Sigmoid colon (tissue), 6 donors: ENCODE measurements at regions not wholly inside any gene's neighbourhood (a gene's known extent, or its start where the extent isn't known, plus 50 kb on each side); places are given as distances from the start of the nearest gene placed in this dataset.

Experiments
- DNase-seq: peaks from one replicate; pipeline ENCODE4 v3.0.0-alpha.2; 2019
- H3K27ac ChIP-seq, 4 donors: fragments of 200-600 bp; sonication (generic); one replicate each; pipeline ENCODE4 v1.5.1; 2016 to 2019; ENCODE audit warnings: mild to moderate bottlenecking in 1 of 4
- H3K27me3 ChIP-seq, 3 donors: fragments of 200-600 bp; sonication (generic); one replicate each; pipeline ENCODE4 v1.5.1; 2019; ENCODE audit warnings: mild to moderate bottlenecking in 1 of 3
- H3K36me3 ChIP-seq, 4 donors: fragments of 200-600 bp; sonication (generic); one replicate each; pipeline ENCODE4 v1.5.1; 2016 to 2019
- H3K4me1 ChIP-seq, 4 donors: fragments of 200-600 bp; sonication (generic); one replicate each; pipeline ENCODE4 v1.5.1; 2017 to 2019
- H3K4me3 ChIP-seq, 4 donors: fragments of 200-600 bp; sonication (generic); one replicate each; pipeline ENCODE4 v1.5.1; 2017 to 2019; ENCODE audit warnings: mild to moderate bottlenecking in 2 of 4, moderate library complexity in 1 of 4
- H3K9me3 ChIP-seq, 4 donors: fragments of 200-600 bp in 3 of 4; sonication (generic) in 3 of 4; one replicate each; pipeline versions ENCODE4 v1.5.1 to v1.6.1; 2013 to 2019
- EP300 ChIP-seq, 4 donors: sonication (generic); formaldehyde crosslinking; IDR thresholded peaks; one replicate each; pipeline ENCODE4 v1.6.1; 2017; ENCODE audit warnings: antibody characterized with exemption in 4 of 4
- POLR2A ChIP-seq, 2 donors: fragments of 450-650 bp; IDR thresholded peaks; one replicate each; pipeline ENCODE4 v1.6.1; 2016; ENCODE audit warnings: antibody characterized with exemption in 2 of 2, mild to moderate bottlenecking in 2 of 2, moderate library complexity in 2 of 2
- POLR2AphosphoS5 ChIP-seq, 4 donors: sonication (generic); formaldehyde crosslinking; IDR thresholded peaks; one replicate each; pipeline ENCODE4 v1.6.1; 2017; ENCODE audit warnings: antibody characterized with exemption in 4 of 4
- WGBS, 2 donors: extraction: QIAGEN DNeasy Blood & Tissue Kit; methylation state at CpG; one replicate each; pipeline ENCODE4 v1.1.7; 2013; 5-methylcytosine and 5-hydroxymethylcytosine counted together
- intact Hi-C: fragments of 100-400 bp; cut with DNase I; formaldehyde crosslinking; loops from one replicate; pipeline ENCODE4 v1.15.1; 2023
- TF ChIP-seq, protein P1 (sequence below), 4 experiments: fragments of 450-650 bp in 3 of 4; fragments of 200-600 bp in 1 of 4; IDR thresholded peaks; one replicate each; pipeline ENCODE4 v1.5.1; 2016 to 2019; ENCODE audit warnings: antibody characterized with exemption in 4 of 4, mild to moderate bottlenecking in 3 of 4, moderate library complexity in 2 of 4
- donor health status: healthy with polysubstance abuse.
- donor health status: healthy.

DNA sequence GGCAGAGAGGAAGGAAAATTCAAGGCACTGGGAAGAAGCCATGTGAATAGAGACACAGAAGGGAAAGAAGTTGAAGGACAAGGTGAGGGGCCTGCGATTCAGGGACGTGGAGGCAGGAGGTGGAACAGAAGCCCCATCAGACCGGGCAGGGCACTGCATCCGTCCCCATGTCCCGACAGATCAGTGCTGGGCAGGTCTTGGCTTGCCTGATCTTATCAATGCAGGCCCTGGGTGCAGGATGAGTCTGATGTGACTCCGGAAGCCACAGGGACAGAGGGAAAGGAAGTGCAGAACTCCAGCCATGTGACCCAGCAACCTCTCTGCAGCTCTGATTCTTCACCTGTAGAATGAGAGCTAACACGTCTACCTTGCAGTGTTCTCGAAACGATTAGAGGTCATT, 136.2 kb upstream of the CTBP2 start:
- no peaks in the 10 kb centered on the region for H3K36me3 ChIP-seq
- no peaks in the 10 kb centered on the region for H3K4me1 ChIP-seq
- intact Hi-C loops = no loop called here
- WGBS, 2 donors = 89 to 93% methylated on average over 9 of the region's 9 CpGs
- no peak for TF ChIP-seq EP300 (IDR thresholded peaks at IDR 0.05)
- TF ChIP-seq, protein P1, sequence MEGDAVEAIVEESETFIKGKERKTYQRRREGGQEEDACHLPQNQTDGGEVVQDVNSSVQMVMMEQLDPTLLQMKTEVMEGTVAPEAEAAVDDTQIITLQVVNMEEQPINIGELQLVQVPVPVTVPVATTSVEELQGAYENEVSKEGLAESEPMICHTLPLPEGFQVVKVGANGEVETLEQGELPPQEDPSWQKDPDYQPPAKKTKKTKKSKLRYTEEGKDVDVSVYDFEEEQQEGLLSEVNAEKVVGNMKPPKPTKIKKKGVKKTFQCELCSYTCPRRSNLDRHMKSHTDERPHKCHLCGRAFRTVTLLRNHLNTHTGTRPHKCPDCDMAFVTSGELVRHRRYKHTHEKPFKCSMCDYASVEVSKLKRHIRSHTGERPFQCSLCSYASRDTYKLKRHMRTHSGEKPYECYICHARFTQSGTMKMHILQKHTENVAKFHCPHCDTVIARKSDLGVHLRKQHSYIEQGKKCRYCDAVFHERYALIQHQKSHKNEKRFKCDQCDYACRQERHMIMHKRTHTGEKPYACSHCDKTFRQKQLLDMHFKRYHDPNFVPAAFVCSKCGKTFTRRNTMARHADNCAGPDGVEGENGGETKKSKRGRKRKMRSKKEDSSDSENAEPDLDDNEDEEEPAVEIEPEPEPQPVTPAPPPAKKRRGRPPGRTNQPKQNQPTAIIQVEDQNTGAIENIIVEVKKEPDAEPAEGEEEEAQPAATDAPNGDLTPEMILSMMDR (IDR thresholded peaks at IDR 0.05) = no peak
- TF ChIP-seq POLR2AphosphoS5 (IDR thresholded peaks at IDR 0.05) = no peak
- TF ChIP-seq POLR2A (IDR thresholded peaks at IDR 0.05) = no peak
- no peak for DNase-seq
- no peaks in the 10 kb centered on the region for H3K27me3 ChIP-seq
- no peak overlapping the region for H3K27ac ChIP-seq
- H3K9me3 ChIP-seq = no peaks in the 10 kb centered on the region
- H3K4me3 ChIP-seq = no peak overlapping the region

DNA sequence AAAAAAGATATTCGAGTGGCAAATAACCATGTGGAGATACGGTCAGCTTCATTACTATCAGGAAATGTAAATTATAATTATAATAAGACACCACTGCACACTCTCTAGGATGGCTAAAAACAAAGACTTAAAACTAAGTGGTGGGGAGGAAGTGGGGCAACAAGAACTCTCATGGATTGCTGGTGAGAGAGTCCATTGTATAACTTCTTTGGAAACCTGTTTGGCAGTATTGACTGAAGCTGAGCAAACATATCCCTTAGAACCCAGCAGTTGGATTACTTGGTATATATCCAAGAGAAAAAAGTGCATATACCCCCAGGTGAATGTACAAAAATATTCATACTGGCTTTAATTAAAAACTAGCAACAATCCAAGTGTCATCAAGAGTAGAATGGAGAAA, 133.7 kb upstream of the CTBP2 start:
- H3K27me3 ChIP-seq = no peaks in the 10 kb centered on the region
- peaks cover 0 to under 1% (median 0%) of the 10 kb centered on the region in 4 donors for H3K9me3 ChIP-seq
- TF ChIP-seq, protein P1 (IDR thresholded peaks at IDR 0.05) = no peak
- no peak for TF ChIP-seq POLR2AphosphoS5 (IDR thresholded peaks at IDR 0.05)
- no peak for TF ChIP-seq POLR2A (IDR thresholded peaks at IDR 0.05)
- no peak for TF ChIP-seq EP300 (IDR thresholded peaks at IDR 0.05)
- H3K4me3 ChIP-seq = no peak overlapping the region
- H3K27ac ChIP-seq = no peak overlapping the region
- DNase-seq = no peak
- H3K4me1 ChIP-seq = no peaks in the 10 kb centered on the region
- WGBS, 2 donors = 19 to 62% methylated on average over 2 of the region's 2 CpGs
- no peaks in the 10 kb centered on the region for H3K36me3 ChIP-seq
- intact Hi-C loops = no loop called here

DNA sequence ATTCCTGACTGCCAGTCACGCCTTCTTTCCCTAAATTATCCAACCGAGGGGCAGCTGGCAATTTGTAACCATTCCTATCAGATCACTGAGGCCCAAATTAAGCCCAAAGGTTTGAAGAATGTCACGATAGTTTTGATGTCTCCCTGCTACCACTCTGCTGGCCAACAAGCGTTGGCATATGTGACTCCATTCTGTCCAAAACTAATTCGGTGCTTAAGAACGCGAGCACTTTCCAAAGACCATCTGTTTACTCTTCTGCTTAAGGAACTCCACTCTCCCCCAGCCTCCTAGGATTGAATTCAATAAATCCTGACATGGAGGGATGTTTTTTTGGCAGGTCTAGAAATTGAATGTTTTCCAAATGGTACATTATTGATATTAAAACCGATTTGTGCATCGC, 131.5 kb upstream of the CTBP2 start:
- Histone ChIP-seq H3K4me3 (no peak overlapping the region), H3K36me3 (no peaks in the 10 kb centered on the region), H3K27me3 (no peaks in the 10 kb centered on the region), H3K4me1 (no peaks in the 10 kb centered on the region), H3K9me3 (peaks cover 0 to 4% (median 0%) of the 10 kb centered on the region in 4 donors), H3K27ac (no peak overlapping the region)
- intact Hi-C loops = no loop called here
- WGBS, 2 donors = 86 to 91% methylated on average over 9 of the region's 9 CpGs
- TF ChIP-seq EP300 (IDR thresholded peaks at IDR 0.05) (no peak), POLR2AphosphoS5 (IDR thresholded peaks at IDR 0.05) (no peak), POLR2A (IDR thresholded peaks at IDR 0.05) (no peak)
- TF ChIP-seq, protein P1 (IDR thresholded peaks at IDR 0.05) = no peak
- DNase-seq = no peak

DNA sequence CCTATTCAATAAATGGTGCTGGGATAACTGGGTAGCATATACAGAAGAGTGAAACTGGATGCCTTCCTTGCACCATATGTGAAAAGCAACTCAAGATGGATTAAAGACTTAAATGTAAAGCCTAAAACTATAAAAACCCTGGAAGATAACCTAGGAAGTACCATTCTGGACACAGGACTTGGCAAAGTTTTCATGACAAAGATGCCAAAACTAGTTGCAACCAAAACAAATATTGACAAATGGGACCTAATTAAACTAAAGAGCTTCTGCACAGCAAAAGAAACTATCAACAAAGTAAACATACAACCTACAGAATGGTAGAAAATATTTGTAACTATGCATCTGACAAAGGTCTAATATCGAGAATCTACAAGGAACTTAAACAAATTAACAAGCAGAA, 129.1 kb upstream of the CTBP2 start:
- intact Hi-C loops = no loop called here
- H3K9me3 ChIP-seq = peaks cover 0 to 4% (median 0%) of the 10 kb centered on the region in 4 donors
- TF ChIP-seq POLR2A (IDR thresholded peaks at IDR 0.05) (no peak), POLR2AphosphoS5 (IDR thresholded peaks at IDR 0.05) (no peak), EP300 (IDR thresholded peaks at IDR 0.05) (no peak)
- TF ChIP-seq, protein P1 (IDR thresholded peaks at IDR 0.05) = no peak

More for the DNA sequence above, 129.1 kb upstream of the CTBP2 start:
- no peak for DNase-seq
- Histone ChIP-seq H3K4me1 (no peaks in the 10 kb centered on the region), H3K4me3 (no peak overlapping the region), H3K36me3 (no peaks in the 10 kb centered on the region), H3K27ac (no peak overlapping the region), H3K27me3 (peaks cover 0 to 4% (median 0%) of the 10 kb centered on the region in 3 donors)
- WGBS, 2 donors = 66 to 80% methylated on average over 1 of the region's 1 CpG
